ENCODE measurements at regions not wholly inside any gene's neighbourhood (a gene's known extent, or its start where the extent isn't known, plus 50 kb on each side); places are given as distances from the start of the nearest gene placed in this dataset.

DNA sequence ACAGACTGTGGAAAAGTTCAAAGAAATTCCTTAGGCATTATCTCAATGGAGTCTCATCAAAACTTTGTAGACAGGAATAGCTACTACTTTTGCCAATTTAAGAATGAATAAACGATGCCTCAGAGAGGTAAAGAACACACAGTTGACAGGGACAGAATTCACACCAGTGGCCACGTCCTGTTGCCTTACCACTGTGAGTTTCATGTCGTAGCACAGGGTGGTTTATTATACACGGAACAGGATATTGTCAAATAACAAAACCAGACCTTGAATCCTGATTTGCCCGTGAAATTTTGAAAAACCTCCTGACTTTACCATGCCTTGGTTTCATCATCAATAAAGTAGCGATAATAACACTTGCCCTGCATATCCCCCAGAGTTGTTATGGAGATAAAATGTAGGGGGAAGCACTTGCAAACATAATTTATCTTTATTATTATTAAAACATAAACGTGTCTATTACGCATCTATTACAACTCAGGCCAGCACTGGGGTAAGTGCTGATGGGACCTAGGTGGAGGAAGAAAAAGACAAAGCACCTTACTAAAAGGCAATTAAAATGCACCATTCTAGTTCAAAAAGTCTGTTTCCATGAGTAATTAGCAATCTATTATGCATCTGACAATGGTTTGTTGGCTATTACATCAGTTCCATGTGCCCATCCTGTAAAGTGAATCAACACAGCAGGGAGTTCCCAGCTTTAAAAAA, 408.1 kb upstream of the RUNX1 start:
- intact Hi-C loops (cut with micrococcal nuclease) (no loop called here), dilution Hi-C loops (cut with MboI; ENCODE audit: extremely low pct_ligation_motif_present, low sequenced_read_pairs) (no loop called here)
- Histone ChIP-seq H4K20me1 (replicated peaks; ENCODE audit: control insufficient read depth, extremely low read depth, insufficient read depth, low read length) (no peaks in the 10 kb centered on the region), H3K27ac (ENCODE audit: insufficient read depth, low read depth, low read length) (no peak overlapping the region), H3K36me3 (ENCODE audit: control insufficient read depth in 2 of 2, extremely low read depth in 1 of 2, insufficient read depth in 2 of 2, low read length in 2 of 2) (no peaks in the 10 kb centered on the region), H3K9me1 (replicated peaks; ENCODE audit: control insufficient read depth, extremely low read depth, insufficient read depth, low read length) (no peaks in the 10 kb centered on the region), H3K4me3 (replicated peaks in 1 of 3; ENCODE audit: insufficient read depth in 1 of 3, low read depth in 1 of 3, low read length in 3 of 3) (no peak overlapping the region), H3K27me3 (ENCODE audit: control insufficient read depth in 2 of 2, insufficient read depth in 2 of 2, low read length in 2 of 2) (no peaks in the 10 kb centered on the region), H2AFZ (ENCODE audit: low read depth, low read length) (no peak overlapping the region), H3K4me1 (ENCODE audit: control insufficient read depth, extremely low read depth, insufficient read depth, low read length) (no peaks in the 10 kb centered on the region), H3K4me2 (ENCODE audit: insufficient read depth, low read length) (no peak overlapping the region), H3K9ac (replicated peaks; ENCODE audit: extremely low read depth, insufficient read depth, low read length) (no peak overlapping the region), H3K79me2 (ENCODE audit: control insufficient read depth, insufficient read depth, low read length) (no peaks in the 10 kb centered on the region), H3K9me3 (replicated peaks; ENCODE audit: control insufficient read depth, insufficient read depth, low read length) (no peaks in the 10 kb centered on the region)
- BruUV-seq (replicated peaks), result no TSS peak
- DNase-seq (ENCODE audit: low read depth, low spot score) (no peak), FAIRE-seq (no peak)
- TF ChIP-seq POLR2A (IDR thresholded peaks at IDR 0.05; ENCODE audit: low read depth, low read length) (no peak), JUN (IDR thresholded peaks at IDR 0.05; ENCODE audit: borderline replicate concordance, insufficient read depth, insufficient read length, low read depth) (no peak), GATA2 (IDR thresholded peaks at IDR 0.05; ENCODE audit: insufficient read depth, insufficient read length, low read depth, low read length) (no peak), POLR2AphosphoS5 (IDR thresholded peaks at IDR 0.05; ENCODE audit: insufficient read depth, low read depth, low read length) (no peak), MYC (IDR thresholded peaks at IDR 0.05; ENCODE audit: low read depth, low read length) (no peak), FOS (IDR thresholded peaks at IDR 0.05; ENCODE audit: borderline replicate concordance, insufficient read depth, low read length) (no peak), EZH2 (IDR thresholded peaks at IDR 0.05; ENCODE audit: borderline replicate concordance, low read depth, low read length, severe bottlenecking) (no peak)
- TF ChIP-seq, protein P1, sequence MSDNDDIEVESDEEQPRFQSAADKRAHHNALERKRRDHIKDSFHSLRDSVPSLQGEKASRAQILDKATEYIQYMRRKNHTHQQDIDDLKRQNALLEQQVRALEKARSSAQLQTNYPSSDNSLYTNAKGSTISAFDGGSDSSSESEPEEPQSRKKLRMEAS (IDR thresholded peaks at IDR 0.05; ENCODE audit: insufficient read depth, insufficient read length), result no peak
- TF ChIP-seq, protein P2, sequence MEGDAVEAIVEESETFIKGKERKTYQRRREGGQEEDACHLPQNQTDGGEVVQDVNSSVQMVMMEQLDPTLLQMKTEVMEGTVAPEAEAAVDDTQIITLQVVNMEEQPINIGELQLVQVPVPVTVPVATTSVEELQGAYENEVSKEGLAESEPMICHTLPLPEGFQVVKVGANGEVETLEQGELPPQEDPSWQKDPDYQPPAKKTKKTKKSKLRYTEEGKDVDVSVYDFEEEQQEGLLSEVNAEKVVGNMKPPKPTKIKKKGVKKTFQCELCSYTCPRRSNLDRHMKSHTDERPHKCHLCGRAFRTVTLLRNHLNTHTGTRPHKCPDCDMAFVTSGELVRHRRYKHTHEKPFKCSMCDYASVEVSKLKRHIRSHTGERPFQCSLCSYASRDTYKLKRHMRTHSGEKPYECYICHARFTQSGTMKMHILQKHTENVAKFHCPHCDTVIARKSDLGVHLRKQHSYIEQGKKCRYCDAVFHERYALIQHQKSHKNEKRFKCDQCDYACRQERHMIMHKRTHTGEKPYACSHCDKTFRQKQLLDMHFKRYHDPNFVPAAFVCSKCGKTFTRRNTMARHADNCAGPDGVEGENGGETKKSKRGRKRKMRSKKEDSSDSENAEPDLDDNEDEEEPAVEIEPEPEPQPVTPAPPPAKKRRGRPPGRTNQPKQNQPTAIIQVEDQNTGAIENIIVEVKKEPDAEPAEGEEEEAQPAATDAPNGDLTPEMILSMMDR (IDR thresholded peaks at IDR 0.05; ENCODE audit: extremely low read depth in 1 of 2, insufficient read depth in 1 of 2, low read depth in 1 of 2, low read length in 2 of 2), result no peak
- ChIA-PET POLR2A (no interaction called here), CTCF (no interaction called here)

All from endothelial cell of umbilical vein (primary cell).